ENCODE measurements at regions not wholly inside any gene's neighbourhood (a gene's known extent, or its start where the extent isn't known, plus 50 kb on each side); places are given as distances from the start of the nearest gene placed in this dataset.

DNA sequence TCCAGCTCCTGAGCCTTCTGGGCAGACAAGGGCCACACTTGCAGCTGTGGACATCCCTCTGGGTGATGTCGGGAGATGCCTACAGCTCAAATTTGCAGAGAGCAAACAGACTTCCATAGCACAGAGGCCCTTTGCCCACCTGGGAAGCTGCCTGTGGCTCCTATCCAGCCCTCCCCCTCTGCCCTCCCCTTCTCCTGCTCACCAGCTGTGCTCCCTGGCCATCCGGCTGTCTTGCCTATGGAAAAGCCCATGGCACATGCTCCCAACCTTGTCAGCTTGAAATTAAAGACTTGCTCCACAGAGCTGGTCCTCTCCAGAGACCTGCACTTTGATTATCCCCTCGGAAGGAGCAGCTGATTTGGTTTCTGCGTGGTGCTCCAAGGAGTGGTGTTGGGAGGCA, 118.9 kb upstream of the NECTIN1 start:
- no peak for DNase-seq

DNA sequence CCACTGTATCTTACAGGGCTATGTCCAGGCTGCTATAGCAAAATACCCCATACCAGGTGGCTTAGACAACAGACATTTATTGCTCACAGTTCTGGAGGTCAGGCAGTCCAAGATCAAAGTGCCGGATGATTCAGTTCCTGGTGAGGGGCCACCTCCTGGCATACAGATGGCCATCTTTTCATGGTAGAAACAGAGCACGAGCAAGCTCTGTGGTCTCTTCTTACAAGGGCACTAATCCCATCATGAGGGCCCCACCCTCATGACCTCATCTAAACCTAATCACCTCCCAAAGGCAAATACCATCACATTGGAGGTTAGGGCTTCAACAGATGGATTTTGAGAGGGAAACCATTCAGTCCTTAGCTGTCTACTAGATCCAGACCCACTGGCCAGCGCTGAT, 117.4 kb upstream of the NECTIN1 start:
- no peak for DNase-seq

DNA sequence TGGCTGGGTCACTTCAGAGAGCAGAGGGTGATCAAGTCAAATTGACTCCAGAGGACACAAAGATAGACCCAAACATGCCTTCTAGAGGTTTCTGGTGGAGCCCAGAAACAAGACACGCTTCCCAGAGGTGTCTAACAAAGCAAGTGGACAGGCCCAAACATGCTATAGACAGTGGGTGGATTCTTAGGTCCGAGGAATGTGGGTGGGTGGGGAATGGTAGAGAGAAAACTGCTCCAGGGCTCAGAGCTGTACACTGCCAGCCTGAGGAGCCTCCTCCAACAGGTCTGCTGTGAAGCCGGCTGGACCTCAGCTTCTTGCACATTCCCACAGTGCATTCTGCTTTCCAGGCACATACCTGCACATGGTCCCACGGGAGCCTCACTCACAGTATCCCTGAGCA, 116.8 kb upstream of the NECTIN1 start:
- DNase-seq, result no peak

DNA sequence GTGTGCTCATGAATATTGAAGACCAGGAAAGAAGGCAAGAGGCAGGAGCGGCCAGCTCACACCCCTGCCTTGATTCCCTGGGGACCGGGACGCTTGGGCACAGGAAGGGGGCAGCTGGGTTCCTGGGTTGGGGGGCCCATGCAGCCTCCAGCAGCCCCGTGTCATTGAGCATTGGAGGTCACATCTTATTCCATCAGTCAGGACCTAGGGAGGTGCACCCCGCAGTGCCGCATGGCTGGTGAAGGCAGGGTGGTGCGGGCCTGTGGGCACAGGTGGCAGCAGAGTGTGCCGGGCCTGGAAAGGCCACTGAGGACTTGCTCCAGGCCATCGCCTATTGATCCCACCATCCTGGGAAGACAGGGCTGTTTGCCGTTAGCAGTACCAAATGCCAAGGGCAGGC, 116.3 kb upstream of the NECTIN1 start:
- no peak for DNase-seq

DNA sequence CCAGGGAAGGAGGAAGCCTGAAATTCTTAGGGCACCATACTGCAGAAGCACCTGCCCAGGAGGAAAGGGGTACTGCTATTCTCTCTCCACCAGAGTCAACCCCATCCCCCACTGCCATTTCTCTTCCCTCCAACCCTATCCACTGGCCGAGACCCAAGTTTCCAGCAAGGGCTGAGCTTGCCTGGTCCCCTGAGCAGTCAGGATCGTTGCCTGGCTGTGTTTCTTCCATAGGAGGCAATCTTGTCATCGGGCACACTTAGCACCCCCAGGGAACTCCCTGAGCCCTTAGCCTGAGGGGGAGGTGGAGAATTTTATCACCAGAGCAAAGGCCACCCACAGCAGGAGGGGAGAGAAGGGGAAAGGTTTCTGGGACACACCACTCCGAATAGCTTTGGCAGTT, 115.8 kb upstream of the NECTIN1 start:
- no peak for DNase-seq

DNA sequence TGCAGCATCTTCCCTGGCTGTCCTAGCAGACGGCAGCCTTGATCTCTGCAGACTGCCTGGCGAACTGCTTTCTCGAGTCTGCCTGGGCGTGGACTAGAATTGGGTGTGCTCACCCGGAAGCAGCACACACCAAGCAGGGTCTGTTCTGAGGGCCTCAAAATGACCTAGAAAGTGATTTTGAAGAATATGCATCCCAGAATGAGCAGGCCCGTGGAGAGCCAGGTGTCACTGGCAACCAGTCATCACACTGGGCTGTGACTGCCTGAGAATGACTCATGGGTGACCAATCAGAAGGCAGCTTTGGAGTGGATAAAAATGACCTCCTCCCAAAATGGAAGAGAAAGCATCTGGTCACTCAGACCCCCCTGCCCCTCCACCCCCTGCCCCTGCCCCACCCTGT, 114.9 kb upstream of the NECTIN1 start:
- DNase-seq, result no peak

DNA sequence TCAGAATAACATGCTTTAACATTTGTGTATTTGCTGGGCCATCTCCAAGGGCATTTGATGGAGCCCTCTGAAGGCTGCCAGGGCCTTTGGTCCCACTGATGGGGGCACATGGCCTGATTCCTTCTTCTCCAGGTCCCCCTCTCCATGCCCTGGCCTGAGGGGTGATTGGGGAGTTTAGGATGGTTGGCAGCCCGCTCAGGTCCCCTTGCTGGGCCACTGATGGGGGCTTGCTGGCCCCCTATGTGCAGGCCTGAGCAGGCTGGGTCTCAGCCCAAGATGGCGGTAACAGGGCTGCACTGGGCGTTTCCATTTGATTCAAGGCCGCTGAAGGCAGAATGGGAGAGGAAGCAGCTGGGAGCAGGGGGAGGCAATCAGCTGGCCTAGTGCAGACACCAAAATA, 113.7 kb upstream of the NECTIN1 start:
- DNase-seq, result no peak

DNA sequence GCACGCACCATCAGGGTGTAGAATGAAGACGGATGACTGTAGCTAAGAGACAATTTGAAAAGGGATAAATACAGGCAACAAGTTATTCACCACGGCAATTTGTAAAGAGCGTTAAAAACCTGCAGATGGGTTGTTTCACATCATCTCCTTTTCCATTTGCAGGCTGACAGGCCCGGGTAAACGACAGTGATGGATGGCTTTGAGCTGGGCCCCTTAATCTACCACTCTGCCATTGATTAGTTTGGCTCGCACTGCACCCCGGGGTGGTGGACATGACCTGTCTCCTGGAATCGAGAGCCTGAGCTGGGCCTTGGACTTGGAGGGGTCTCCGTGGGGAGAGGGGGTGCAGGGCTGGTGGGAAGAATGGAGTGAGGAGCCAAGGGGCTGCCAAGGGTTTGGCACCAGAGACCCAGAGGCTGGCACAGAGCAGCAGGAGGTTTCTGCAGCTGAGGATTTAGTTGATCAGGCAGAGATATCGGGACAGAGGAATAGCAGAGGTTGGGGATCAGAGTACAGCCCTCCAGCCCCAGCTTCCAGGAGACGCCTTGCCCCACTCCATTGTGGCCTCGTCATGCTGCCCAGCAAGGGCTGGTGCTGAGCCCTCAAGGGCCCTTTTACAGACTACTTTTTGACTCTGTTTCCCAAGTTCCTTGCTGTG, 110.6 kb upstream of the NECTIN1 start:
- DNase-seq, result no peak

DNA sequence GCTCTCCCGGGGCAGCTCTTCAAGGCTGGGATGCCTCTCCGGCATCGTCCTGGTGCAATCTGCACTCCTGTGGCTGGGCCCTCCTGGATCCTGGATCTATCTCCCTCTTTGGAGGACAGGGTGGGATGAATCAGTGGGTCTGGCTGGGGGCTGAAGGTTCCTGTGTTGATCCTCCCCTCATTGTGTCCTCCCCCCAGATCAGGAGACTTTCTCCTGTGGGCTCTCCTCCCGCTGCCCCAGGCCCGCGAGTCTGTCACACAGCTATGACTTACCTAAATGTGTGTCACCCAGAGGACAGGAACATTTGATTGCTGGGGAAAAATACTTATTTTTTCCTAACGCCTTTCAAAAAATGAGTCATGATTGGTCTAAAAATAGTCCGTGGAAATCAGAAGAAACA, 106.8 kb upstream of the NECTIN1 start:
- no peak for DNase-seq

DNA sequence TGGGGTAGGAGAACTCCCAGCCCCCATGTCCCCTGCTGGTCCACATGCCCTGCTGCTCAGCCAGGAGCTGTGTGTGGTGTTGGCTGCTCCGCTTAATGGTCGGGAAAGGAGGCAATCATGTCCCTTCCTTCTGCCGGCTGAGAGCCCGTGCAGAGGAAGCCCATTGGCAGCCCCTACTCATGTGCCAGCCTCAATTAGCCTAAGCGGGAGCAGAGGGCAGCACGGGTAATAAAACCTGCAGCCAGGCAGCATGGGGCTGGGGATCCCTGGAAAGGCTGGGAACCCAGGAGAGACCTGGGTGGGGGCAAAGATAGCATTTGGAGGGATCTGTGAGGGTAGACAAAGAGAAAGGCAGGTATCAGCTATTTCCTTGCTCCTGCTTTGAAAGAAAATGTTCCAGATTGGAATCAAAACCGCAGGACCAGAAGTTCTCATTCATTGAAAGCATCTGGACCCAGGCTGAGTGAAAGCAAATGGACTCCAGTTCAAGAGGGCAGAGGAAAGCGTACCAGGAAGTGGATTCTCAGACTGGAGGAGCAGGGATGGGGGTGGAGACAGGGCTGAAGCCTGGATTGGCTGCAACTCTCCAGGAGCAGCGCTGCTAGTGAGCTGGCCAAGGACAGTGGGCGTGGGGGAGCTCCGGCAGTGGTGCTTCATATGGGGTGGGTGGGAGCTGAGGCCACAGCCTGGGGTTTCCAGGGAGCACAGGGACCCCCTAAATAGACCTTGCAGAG, 103.4 kb upstream of the NECTIN1 start:
- DNase-seq, result no peak

DNA sequence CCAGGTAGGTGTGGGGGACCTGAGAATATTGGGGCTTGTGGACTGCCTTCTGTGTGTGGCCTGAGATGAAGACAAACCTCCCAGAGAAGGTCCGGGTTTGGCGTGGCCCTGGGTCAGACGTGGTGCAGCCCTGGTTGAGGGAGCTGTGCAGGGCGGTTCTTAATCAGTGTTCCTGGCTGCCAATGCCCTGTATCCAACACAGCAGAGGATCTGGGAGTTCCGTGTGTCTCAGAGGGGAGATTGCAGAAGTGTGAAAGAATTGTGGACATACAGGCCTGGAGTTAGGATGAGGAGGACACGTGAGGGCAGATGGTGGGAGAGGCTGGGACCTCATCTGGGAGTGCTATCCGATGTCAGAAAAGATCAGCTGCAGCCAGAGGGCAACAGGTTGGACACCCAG, 102.0 kb upstream of the NECTIN1 start:
- no peak for DNase-seq

DNA sequence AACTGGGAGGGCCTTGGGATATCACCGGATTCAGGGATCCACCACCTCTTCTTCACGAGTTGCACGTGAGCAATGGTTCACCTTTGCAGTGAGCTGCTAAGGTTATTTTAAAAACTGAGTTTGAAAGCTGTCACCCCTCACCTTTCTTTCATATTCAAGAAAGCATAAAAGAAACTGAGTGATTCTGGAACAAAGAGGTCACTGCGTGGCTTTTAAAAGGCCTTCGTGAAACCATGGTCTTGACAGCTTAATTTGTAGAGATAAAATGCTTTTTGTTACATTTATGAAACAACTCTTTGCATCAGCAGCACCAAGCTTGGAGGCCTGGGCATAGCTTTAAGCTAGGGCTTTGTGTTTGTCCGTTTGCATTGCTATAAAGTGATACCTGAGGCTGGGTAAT, 101.4 kb upstream of the NECTIN1 start:
- no peak for DNase-seq

DNA sequence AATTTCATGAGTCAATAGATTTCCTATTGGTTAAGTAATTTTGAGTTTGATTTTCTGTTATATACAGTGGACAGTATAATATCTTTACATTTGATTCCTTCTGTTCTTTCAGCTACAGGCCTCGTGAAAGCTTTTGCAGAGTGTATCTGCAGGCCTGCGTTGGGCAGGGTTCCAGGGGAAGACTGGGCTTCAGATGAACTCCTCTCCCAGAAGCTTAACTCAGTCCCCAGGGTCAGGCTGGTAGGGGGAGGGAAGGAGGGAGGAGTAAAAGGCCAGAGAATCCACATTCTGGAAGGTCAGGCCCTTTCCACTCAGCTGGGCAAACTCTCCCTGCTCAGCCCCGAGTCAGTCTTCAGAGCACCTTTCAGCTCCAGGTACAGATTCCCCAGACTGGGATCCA, 100.4 kb upstream of the NECTIN1 start:
- no peak for DNase-seq

DNA sequence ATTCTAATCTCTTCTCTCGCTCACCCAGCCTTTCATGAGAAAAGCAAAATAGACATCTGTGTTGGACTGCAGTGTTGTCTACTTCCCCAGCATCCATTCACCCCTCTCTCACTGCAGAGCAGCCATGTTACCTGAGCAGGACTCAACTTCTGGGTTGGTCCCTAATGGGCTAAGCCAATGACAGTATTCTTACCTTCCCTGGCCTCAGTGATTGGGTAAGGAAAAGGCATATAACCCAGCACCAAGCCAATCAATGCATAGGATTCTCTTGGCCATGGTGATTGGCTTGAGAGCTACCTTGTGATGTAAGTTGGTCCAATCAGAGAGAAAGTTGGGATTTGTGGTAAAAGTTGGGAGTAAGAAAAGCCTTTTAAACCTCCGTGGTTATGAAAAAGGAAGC, 99.8 kb upstream of the NECTIN1 start:
- DNase-seq, result no peak

DNA sequence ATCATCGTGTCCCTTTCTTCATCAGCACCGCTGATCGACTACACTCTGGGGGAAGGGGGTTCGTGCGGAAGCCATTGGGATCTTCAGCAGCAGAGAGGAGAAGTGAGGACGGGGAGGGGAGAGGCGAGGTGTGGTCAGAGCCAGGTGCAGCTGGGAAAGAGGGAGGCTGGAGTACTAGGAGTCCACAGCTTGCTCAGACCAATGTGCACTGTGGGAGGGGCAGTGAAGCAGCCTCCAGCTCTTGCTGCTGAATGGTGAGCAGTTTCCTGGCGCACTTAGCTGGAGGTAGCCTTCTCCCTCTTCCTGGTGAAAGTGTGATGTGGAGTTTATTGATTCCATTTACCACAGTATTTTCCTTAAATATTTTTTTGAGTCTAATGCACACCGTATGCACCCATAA, 99.0 kb upstream of the NECTIN1 start:
- no peak for DNase-seq

DNA sequence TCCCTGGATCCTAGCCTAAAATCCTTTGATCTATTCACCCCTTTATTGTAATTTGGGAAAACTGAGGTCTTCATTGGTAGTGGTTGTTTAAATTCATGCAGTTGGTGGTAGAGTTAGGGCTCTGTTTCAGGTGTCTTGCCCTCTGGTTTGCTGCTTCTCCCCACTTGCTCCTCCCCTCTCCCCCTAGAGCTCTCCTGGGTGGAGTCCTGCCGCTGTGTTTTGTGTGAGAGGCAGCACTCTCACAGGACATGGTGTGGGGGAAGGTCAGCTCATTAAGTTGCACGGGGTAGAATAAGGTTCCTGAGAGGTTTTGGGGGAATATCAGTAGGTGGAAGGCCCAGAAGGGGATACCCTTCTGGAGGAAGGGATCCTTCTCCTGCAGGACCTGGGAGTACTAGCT, 98.1 kb upstream of the NECTIN1 start:
- DNase-seq, result no peak

DNA sequence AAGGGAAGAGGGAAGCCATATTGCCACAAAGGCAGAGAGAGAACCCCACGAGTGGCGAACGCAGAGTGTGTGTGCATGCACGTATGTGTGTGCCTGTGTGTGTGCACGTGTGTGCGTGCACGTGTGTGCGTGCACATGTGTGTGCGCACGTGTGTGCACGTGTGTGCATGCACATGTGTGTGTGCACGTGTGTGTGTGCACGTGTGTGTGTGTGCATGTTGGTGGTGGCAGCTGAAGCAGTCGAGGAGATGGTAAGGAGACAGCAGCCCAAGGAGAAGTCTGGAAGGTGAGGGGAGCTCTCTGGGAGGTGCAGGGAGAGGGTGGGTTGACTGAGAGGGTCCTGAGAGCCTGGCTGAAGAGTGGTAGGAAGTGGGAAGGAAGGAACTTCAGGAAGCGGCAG, 94.1 kb upstream of the NECTIN1 start:
- no peak for DNase-seq

DNA sequence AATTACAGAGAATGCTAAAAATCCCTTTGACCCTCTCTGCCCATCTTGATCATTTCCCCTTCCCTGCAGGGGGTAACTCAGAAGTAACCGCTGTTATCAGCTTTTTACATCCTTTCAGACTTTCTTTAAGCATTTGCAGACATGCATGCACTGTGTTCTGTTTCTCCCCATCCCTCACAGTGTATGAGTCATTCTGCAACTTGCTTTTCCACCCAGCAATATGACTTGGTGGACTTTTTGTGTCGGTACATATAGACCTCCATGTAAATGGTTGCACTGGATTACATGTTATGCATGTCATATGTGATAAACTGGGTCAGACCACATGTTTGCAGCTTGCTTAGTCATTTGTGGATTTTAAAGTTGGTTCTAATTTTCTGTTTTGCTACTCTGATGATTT, 87.7 kb upstream of the NECTIN1 start:
- no peak for DNase-seq

DNA sequence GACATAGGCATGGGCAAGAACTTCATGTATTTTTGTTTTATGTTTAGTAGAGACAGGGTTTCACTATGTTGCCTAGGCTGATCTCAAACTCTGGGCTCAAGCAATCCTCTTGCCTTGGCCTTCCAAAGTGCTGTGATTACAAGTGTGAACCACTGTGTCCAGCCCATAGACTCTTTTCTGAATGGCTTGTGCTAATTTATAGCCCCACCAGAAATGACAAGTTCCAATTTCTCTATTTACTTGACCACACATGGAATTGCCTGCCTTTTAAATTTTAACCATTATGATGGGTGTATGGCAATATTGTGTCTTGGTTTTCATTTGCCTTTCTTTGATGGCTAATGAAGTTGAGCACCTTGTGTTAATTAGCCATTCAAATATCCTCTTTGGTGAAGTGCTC, 85.8 kb upstream of the NECTIN1 start:
- no peak for DNase-seq

DNA sequence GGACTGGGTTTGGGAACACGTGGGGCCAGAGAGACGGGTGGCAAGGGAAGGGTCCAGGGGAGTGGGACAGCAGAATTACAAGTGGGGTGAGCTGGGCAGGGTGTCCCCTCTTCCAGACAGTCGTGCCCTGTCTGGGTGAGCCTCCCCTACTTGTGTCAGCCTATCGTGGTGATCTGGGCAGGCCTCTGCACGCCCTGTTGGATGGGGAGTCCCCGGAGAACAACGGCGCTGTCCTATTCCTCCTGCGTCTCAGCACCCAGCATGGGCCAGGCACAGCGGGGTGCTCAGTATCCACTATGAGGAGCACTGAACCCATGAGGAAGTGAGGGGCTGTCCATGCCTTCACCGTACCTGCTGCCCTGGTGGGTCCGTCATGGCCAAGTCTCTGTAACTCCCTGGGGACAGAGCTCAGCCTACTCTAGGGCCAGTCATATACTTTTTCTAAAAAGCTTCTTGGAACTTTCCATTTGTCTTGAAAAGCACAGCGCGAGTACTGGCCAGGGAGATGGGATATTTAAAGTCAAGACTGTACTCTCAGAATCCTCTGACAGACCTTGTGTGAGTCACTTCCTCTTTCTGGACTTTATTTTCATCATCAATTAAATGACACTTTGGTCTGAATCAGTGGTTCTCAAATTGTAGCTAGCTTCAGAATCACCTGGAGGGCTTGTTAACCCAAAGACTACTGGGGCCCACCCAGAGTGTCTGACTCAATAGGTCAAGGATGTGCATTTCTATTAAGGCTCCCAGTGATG, 81.7 kb upstream of the NECTIN1 start:
- peak; percentile 31 for DNase-seq

DNA sequence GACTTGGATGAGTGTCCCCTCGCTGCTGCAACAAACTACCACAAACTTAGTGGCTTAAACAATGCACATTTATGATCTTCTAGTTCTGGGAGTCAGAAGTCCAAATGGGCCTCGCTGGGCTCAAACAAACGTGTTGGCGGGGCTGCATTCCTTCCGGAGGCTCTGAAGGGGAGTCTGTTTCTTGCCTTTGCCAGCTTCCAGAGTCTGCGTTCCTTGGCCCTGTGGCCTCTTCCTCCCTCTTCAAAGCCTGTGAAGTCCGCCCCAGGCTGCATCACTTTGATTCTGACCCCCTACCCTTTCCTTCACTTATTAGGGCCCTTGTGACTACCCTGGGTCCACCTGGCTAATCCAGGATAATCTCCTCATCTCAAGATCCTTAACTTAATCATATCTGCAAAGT, 80.3 kb upstream of the NECTIN1 start:
- DNase-seq, result no peak

DNA sequence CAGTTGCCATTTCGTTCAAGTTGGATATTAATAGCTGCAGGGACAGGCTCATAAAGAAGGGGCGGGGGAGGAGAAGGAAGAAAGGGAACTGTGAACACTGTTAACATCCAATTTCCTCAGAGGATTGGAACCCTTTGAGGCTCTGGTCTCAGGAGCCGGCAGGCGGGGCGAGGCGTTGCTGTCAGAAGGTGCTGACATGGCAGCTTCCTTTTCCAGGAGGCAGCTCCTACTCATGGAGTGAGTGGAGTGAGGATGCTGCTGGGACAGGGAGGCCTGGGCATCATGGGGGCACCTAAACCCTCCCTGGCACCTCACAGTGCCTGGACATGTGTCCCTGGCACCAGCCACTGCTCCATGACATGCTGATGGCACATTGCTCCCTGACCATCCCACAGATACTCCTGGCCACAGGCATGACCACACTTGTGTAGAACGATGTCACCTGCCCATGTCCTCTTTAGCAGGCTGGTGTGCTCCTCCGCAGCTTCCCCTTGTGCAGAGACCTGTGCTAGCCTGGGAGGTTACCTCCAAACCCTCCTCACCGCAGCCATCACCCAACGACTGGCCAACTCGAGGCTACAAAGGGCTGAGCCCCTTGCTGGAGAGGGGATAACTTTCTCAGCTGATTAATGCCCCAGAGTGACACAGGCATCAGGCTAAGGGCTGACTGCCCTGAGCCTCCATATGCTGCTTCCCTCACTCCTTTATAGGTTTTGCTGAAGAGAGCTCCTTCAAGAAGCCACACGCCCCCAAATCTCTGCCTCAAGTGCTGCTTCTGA, 79.6 kb upstream of the NECTIN1 start:
- DNase-seq, result no peak

DNA sequence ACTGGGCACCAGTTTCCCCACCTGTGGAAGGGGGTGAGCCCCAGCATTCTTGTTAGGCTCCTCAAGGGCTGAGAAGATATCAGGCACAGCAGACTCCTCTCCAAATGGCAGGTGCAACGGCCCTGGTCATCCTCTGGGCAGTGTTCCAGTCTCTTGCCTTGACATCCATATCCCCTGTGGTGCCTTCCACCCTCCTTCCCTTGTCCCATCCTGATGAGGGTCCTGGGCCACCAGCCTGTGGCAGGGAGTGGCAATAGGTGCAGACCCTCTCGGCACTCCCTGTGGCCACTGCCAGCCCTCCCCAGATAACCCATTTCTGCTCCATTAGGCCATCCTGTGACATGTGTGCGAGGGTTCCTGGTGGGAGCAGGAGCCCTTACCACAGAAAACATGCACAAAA, 78.8 kb upstream of the NECTIN1 start:
- DNase-seq, result no peak

DNA sequence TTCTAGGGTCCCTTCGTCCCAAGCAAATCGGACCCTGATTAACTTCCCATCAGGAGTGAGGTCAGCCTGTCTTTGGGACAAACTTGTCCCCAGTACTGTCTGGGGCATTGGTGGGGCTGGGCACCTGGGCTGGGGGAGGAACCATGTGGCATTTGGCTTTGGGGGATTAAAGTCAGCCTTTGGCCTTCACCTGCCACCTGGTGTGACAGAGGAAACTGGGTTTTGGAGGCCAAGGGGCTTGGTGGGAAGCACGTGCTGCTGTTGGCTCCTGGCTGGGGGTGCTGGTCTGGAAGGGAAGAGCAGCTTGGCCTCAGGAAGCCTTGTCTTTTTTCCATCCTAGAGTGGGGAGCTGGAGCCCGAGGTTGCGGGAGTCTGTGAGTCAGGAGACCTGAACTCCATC, 78.4 kb upstream of the NECTIN1 start:
- no peak for DNase-seq
